Stimulated activated CD4-positive, alpha-beta T cell treated with anti-CD3 and anti-CD28 coated beads, Interleukin-4, amount 100 ng/mL, for 1 hour (primary cell): ENCODE measurements at regions not wholly inside any gene's neighbourhood (a gene's known extent, or its start where the extent isn't known, plus 50 kb on each side); places are given as distances from the start of the nearest gene placed in this dataset.

Experiments used
- DNase-seq: peaks from one replicate; pipeline ENCODE4 v3.0.0-alpha.2; 2020

GRCh38 chr15:93212578-93212977 is 123.6 kb upstream of the RGMA start:
- DNase-seq = no peak

GRCh38 chr15:93210995-93211394 is 122.0 kb upstream of the RGMA start:
- DNase-seq = no peak

- DNase-seq = no peak
These were observed 120.9 kb upstream of the RGMA start for GRCh38 chr15:93209690-93210445.

GRCh38 chr15:93206893-93207292 is 117.9 kb upstream of the RGMA start:
- no peak for DNase-seq

- no peak for DNase-seq
These were observed 116.4 kb upstream of the RGMA start for GRCh38 chr15:93205413-93205812.

GRCh38 chr15:93203036-93203435 is 114.0 kb upstream of the RGMA start:
- DNase-seq = no peak

- no peak for DNase-seq
These were observed 113.4 kb upstream of the RGMA start for GRCh38 chr15:93202405-93202804.

- DNase-seq = no peak
These were observed 112.9 kb upstream of the RGMA start for GRCh38 chr15:93201940-93202339.

GRCh38 chr15:93200837-93201226 is 111.8 kb upstream of the RGMA start:
- no peak for DNase-seq

GRCh38 chr15:93200081-93200836 is 111.2 kb upstream of the RGMA start:
- DNase-seq = no peak

GRCh38 chr15:93196135-93196670 is 107.2 kb upstream of the RGMA start:
- no peak for DNase-seq

GRCh38 chr15:93195109-93195508 is 106.1 kb upstream of the RGMA start:
- DNase-seq = no peak

- no peak for DNase-seq
These were observed 101.2 kb upstream of the RGMA start for GRCh38 chr15:93190238-93190637.

- no peak for DNase-seq
These were observed 100.5 kb upstream of the RGMA start for GRCh38 chr15:93189561-93189960.

GRCh38 chr15:93188236-93188635 is 99.2 kb upstream of the RGMA start:
- no peak for DNase-seq

- DNase-seq = no peak
These were observed 96.8 kb upstream of the RGMA start for GRCh38 chr15:93185796-93186195.

- no peak for DNase-seq
These were observed 93.7 kb upstream of the RGMA start for GRCh38 chr15:93182703-93183205.

GRCh38 chr15:93180656-93181055 is 91.6 kb upstream of the RGMA start:
- DNase-seq = no peak

GRCh38 chr15:93180128-93180527 is 91.1 kb upstream of the RGMA start:
- DNase-seq = no peak

- DNase-seq = no peak
These were observed 90.7 kb upstream of the RGMA start for GRCh38 chr15:93179700-93180102.

GRCh38 chr15:93179072-93179471 is 90.1 kb upstream of the RGMA start:
- no peak for DNase-seq

GRCh38 chr15:93178371-93178770 is 89.4 kb upstream of the RGMA start:
- no peak for DNase-seq

- no peak for DNase-seq
These were observed 87.1 kb upstream of the RGMA start for GRCh38 chr15:93176065-93176464.

GRCh38 chr15:93174836-93175235 is 85.8 kb upstream of the RGMA start:
- no peak for DNase-seq
